NOMO-1 treated with DMSO at 0.1 percent for 48 hours (cell line): ENCODE measurements at regions not wholly inside any gene's neighbourhood (a gene's known extent, or its start where the extent isn't known, plus 50 kb on each side); places are given as distances from the start of the nearest gene placed in this dataset.
"Not testable (repeated sequence)": the region's sequence is repeated elsewhere in the genome, so short reads cannot be mapped to it uniquely, and the experiment has no call there.

Experiments used
- DNase-seq: peaks from one replicate; lab custom pipeline; 2025; ENCODE audit not compliant: unreplicated experiment; lab: John Stamatoyannopoulos, UW

- DNase-seq: no peak
Observed at GRCh38 chr18:61628085-61628484, 264.7 kb downstream of the RNF152 start.

- DNase-seq: not testable (repeated sequence)
Observed at GRCh38 chr18:61624631-61625030, 268.2 kb downstream of the RNF152 start.

GRCh38 chr18:61619783-61620182, 273.0 kb downstream of the RNF152 start:
- no peak for DNase-seq

- DNase-seq: no peak
Observed at GRCh38 chr18:61618816-61619215, 274.0 kb downstream of the RNF152 start.

- no peak for DNase-seq
Observed at GRCh38 chr18:61616111-61616610, 276.6 kb downstream of the RNF152 start.

GRCh38 chr18:61612517-61612916, 279.3 kb downstream of the CDH20 start:
- peak; percentile 7 for DNase-seq

GRCh38 chr18:61609131-61609530, 275.9 kb downstream of the CDH20 start:
- DNase-seq: no peak

- DNase-seq: no peak
Observed at GRCh38 chr18:61608316-61608715, 275.1 kb downstream of the CDH20 start.

- DNase-seq: no peak
Observed at GRCh38 chr18:61607867-61608266, 274.6 kb downstream of the CDH20 start.

- no peak for DNase-seq
Observed at GRCh38 chr18:61606759-61607158, 273.5 kb downstream of the CDH20 start.

GRCh38 chr18:61606068-61606660, 272.9 kb downstream of the CDH20 start:
- DNase-seq: no peak

GRCh38 chr18:61605376-61606067, 272.3 kb downstream of the CDH20 start:
- no peak for DNase-seq
